ENCODE measurements at regions not wholly inside any gene's neighbourhood (a gene's known extent, or its start where the extent isn't known, plus 50 kb on each side); places are given as distances from the start of the nearest gene placed in this dataset.

DNA sequence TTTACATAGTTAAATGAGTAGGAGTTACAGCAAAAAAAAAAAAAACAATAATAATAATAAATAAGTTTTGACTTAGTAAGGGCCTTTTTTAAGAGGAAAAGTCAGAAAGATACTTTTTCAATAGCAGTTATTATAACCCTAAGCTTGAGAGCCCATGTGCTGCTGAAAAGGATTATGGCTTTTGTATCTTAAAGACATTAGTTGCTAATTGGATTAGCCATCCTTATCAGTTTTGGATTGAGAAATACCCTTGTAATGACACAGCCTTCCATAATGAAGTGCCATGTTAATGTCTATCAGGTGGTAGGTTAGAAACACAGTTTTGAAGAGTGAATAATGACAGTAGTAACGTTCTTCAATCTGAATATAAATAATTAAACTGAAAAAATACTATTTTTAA, 554.0 kb downstream of the RIT2 start:
- no peak for DNase-seq

GRCh38 chr18:42563995-42564394, 551.5 kb downstream of the RIT2 start:
- DNase-seq = no peak

DNA sequence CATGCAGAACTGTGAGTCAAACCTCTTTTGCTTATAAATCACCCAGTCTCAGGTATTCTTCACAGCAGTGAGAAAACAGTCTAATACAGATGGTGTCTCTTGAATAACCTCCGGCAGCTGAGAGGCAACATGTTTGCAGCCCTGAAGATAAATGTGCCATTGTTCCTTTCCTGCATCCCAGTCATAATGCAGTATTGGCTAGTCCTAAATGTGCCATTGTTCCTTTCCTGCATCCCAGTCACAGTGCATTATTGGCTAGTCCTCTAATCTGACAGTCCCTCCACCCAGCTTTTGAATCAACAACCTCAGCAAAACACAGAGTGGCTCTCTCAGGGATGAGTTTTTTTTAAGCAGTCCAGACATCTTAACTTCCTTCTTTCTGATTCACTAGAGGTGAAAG, 550.7 kb downstream of the RIT2 start:
- no peak for DNase-seq

DNA sequence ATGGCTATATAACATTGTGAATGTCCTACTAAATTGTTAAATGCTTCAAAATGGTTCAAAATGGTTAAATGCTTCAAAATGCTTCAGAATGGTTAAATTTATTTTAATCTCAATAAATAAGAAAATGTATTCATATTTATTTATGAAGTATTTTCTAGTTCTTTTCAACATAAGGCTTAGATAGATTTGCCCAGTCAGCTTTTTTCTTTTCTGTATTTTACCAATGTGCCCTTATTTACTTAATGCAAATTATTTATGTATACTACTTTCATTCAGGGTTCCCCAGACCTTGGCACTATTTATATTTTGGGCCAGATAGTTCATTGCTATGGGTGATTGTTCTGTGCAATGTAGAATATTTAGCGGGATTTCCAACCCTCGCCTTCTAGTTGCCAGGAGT, 546.7 kb downstream of the RIT2 start:
- DNase-seq = no peak

- no peak for DNase-seq
These were observed 540.6 kb downstream of the RIT2 start for GRCh38 chr18:42574871-42575270.

DNA sequence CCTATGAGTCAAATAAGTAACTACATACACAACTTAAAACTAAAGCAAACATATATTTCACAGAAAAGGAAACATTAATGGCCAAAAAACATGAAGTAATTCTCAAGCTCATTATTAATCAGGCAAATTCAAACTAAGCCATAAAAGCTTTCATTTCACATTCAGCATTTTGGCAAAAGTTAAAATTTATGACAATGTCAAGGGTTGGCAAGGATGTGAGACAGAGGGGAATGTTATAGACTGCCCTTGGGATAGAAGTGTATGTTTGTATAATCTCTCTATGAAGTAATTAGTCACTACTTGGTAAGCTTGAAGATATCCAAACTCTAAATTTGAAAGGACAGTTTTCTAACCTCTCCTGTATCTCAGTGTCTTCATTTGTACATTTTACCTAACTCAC, 539.4 kb downstream of the RIT2 start:
- DNase-seq = no peak

- no peak for DNase-seq
These were observed 536.7 kb downstream of the RIT2 start for GRCh38 chr18:42578792-42579191.

DNA sequence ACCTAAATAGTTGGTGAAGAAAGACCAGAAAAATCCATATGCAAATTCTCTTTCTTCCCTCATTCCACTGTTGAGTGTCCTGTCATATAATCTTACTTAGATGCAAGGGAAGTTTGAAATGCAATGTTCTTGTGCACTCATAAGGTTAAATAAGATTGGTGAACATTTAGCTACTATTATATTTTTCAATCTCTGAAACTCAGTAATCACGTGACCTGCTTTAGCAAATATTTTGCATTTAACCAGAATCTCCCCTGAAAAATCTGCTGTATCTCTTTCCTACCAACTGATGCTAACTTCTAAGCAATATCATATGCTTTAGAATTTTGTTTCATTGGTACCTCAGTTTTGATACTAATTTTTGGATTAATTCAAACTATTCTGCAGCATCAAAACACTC, 533.2 kb downstream of the RIT2 start:
- DNase-seq = no peak

DNA sequence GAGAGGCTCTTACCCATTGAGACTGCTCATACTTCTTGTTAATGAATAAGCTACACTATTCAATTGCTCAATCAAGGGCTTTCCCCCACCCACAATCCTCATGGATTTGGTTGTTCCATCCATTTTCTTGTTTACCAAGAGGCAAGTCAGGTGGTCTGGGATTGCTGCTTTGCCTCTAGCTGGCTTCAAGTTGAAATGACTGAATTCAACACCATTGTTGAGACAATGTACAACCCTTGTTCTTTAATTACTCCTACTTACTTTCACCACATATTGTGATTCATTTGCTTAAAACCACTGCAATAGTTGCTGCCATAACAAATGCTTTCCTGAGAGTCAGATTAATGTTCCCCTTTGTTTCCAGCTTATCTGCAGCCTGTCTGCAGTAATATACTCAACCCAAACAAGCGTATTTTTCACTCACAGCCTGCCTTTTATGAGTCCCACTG, 532.2 kb downstream of the RIT2 start:
- DNase-seq = no peak

DNA sequence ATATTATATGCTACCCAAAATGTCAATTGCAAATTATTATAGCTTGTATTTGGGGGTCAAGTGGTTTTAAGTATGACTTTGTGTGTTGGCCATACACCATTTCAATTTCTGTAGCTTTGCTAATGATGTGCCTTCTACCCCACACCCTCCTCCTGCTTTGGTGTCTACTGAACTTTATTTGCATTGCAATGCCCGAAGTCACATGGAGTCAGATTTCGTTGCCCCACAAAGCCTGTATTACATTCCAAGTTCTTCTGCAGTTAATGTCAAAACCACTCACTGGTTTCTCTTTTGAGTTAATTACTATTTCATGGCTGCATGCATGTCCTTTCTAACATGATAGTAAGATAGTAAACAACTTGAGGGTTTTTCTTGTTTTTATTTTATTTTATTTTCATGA, 528.9 kb downstream of the RIT2 start:
- no peak for DNase-seq

- DNase-seq = no peak
These were observed 526.7 kb downstream of the RIT2 start for GRCh38 chr18:42588786-42589185.

DNA sequence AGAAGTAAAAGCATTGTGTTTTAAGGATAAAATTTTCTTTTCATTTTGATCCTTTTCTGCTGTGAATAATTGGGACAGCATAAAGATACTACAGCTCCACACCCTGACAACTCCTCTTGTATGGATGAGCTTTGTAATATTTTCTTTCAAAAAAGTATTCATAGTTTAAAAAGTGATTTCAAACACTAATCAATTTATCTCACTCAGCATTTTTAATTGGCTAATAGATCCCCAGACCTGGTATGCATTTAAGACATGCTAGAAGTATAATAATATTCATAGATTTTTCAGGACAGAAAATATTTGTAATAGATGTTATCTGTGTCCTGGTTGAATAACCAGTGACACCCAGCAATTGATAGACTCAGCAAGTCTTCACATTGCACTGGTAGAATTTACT, 510.7 kb downstream of the RIT2 start:
- DNase-seq = no peak

GRCh38 chr18:42606886-42607495, 508.5 kb downstream of the RIT2 start:
- DNase-seq = no peak

DNA sequence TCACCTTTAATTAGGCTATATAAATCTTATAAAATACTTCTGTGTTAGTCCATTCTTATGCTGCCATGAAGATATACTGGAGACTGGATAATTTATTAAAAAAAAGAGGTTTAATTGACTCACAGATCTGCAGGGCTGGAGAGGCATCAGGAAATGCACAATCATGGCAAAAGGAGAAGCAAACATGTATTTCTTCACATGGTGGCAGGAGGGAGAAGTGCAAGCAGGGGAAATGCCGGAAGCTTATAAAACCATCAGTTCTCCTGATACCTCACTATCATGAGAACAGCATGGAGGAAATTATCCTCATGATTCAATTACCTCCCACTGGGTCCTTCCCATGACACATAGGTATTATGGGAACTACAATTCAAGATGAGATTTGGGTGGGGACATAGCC, 504.4 kb downstream of the RIT2 start:
- DNase-seq = no peak

DNA sequence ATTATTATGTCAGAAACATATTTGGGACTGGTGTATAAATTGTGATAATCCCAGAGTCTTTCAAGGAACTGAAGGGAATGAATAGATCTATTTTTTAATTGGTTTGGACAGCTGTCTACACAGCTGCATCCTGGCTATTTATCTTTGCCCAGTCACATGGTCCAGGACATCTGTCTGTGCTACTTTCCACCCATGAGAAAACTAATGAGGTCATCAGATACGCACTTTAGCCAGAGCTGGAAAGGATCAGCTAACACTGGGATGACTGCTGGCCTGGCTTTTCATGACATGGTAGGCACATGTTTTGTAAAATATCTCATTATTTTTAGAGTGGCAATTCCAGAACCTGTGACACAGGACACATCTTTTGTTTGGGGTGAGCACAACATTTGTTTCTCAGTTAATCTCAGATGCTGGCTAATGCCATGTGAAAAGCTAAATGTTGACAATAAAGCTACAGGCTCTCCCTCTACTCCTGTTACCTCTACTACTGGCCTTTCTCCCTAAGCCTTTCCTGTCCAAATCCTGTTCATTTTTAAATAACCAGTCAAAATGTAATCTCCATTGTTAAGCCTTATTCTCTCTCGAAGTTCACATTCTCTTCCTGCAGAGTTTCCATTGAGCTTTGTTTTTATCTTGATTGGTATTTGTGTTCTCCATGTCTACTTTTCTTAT, 500.7 kb downstream of the RIT2 start:
- no peak for DNase-seq

DNA sequence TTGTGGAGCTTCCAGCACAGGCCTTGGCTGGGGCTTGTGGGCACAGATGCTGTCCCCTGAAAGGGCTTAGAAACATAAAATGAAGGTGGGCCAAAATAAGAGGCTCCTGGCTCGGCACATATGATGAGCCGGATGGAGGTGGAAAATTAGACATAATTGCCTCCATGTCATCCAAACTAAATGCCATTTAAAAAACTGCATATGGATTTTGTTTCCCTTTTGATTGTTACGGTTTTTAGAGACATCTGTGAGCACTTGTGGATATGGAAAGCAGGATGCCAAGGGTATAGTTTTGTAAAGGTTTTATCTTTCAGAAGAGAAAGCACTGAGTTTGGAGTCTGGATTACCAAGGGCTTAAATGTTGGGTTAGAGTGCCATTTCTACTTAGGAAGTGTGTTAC, 498.3 kb downstream of the RIT2 start:
- no peak for DNase-seq

DNA sequence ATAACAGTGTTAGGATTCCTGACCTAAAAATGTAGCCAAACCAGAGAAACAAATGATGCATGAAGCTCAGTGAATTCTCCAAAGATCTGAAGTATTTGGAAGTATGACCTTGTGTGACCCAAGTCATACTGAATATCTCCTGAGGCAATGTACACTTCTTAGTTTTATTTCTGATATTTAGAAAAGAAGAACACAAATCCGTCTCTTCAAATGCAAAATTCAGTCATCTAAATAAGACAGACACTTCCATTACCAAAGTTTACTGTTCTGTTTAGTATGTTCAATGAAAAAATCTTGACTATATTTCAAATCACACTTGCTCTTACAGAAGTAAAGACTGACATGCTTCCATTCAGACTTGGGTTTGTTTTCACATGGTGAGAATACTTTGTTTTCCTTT, 495.7 kb downstream of the RIT2 start:
- no peak for DNase-seq

DNA sequence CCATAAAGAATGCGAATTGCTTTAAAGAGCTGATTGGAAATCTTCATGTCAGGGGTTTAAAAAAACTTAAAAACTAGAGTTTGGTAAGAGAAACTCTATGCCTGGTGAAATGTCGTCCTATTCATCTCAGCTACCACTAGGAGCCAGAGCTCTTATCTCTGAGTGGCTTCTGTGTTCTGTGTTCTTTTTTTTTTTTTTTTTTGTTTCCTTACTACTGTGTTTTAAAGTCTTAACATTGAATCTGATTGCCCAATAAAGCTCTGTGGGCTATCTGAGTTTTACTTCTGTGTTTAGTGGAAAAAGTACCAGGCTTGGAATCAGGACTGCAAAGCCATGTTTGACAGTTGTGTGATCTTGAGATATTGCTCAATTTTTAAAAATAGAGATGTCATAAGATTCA, 494.8 kb downstream of the RIT2 start:
- DNase-seq = no peak

DNA sequence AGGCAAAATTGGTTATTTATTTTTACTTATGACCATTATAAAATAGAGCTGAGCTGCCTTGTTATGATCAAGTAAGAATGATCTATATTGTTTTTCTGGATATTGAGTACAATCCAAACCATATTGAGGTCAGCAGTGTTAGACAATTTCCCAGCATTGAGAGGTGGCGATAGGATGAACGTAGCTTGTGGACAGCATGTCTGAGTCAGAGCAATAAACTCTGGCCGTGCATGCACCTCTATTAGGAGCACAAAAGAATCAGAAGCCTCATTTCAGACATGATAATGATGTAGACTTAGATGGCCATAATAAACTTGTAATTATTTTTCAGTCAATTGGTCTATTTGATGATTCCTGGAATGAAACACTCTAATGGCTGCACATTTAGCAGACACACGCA, 491.6 kb downstream of the RIT2 start:
- no peak for DNase-seq

DNA sequence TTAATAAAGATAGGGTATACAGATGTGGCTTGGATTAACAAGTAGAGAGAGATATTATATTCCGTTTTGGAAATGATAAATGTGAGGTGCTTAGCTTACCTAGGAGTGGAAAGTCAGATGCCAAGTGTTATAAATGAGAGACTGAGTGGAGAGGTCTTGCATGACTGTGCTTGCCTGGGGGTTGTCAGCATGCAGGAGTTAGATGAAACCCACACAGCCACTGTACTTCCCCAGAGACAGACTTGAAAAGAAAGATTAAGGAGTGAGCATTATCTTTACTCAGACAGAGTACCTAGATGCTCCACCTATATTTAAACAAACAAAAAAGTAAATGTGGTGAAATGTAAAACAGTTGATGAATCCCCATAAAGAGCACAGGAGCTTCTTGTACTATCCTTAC, 482.7 kb downstream of the RIT2 start:
- DNase-seq = no peak

DNA sequence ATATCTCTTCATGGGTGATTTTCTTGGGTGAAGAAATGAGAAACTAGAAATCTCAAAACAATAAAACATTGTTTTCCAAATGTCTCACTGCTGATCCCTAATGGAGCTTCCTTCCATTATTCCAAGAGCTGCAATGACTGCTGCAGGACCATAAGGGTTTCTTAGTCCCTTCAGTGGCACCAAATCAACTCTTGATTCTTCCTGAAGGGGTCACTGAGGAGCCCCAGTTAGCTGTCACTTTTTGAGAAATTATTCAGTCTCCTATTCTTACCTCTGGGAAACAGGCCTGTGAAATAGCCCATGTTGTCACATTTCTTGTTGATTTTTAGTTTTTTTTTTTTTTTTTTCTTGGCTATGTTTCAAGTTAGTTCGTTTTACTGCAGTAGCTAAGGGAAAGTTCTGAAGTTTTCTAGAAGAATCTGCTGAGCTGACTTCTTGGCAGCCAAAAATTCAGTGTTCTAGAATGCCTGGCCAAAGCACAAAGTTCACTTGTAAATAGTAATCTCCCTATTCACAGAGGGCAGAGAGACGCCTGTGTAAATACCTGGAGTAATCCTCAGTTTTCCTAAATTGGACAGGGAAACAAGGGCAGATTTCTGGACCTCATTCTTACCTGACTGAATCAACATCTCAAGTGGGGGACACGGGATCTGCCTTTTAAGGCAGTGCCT, 480.0 kb downstream of the RIT2 start:
- no peak for DNase-seq

- no peak for DNase-seq
These were observed 479.2 kb downstream of the RIT2 start for GRCh38 chr18:42636309-42636708.

GRCh38 chr18:42640160-42640559, 475.3 kb downstream of the RIT2 start:
- no peak for DNase-seq

- DNase-seq = no peak
These were observed 473.5 kb downstream of the RIT2 start for GRCh38 chr18:42641996-42642395.

GRCh38 chr18:42644729-42645131, 470.8 kb downstream of the RIT2 start:
- no peak for DNase-seq
